K562 (cell line): ENCODE measurements at regions not wholly inside any gene's neighbourhood (a gene's known extent, or its start where the extent isn't known, plus 50 kb on each side); places are given as distances from the start of the nearest gene placed in this dataset.

ENCODE experiments used
- CTBP1 ChIP-seq: fragments of 450-650 bp; IDR thresholded peaks from 2 replicates; pipeline ENCODE4 v1.6.1; 2016; ENCODE audit warnings: borderline replicate concordance
- DACH1 ChIP-seq: fragments of 450-650 bp; IDR thresholded peaks from 2 replicates; pipeline ENCODE4 v1.6.1; 2018; ENCODE audit not compliant: partially characterized antibody
- DMBX1 ChIP-seq: fragments of 250-450 bp; sonication (Bioruptor Pico); IDR thresholded peaks from 2 replicates; pipeline ENCODE4 v1.8.0; 2022; ENCODE audit warnings: inconsistent platforms, mild to moderate bottlenecking, moderate library complexity, borderline replicate concordance
- E2F1 ChIP-seq: sonication (generic); formaldehyde crosslinking; IDR thresholded peaks from 2 replicates; pipeline ENCODE4 v1.8.1; 2023; ENCODE audit warnings: mild to moderate bottlenecking, missing genetic modification reagents, moderate library complexity
- GTF2A2 ChIP-seq: IDR thresholded peaks from 2 replicates; pipeline ENCODE4 v1.6.1; 2016; ENCODE audit warnings: mild to moderate bottlenecking, missing genetic modification characterization, missing compliant biosample characterization
- HDAC2 ChIP-seq: fragments of 450-650 bp; IDR thresholded peaks from 2 replicates; pipeline ENCODE4 v1.6.1; 2016; ENCODE audit warnings: mild to moderate bottlenecking
- JUN ChIP-seq, 2 experiments: sonication (generic) in 1 of 2; formaldehyde crosslinking in 1 of 2; IDR thresholded peaks; 2 replicates each; pipeline versions ENCODE4 v1.6.1 to v1.8.0; 2012 to 2022; ENCODE audit warnings: borderline replicate concordance in 2 of 2, mild to moderate bottlenecking in 2 of 2, improper control_type of control experiment in 1 of 2, low read depth in 1 of 2, low read length in 1 of 2, missing genetic modification reagents in 1 of 2
- KLF6 ChIP-seq: fragments of 250-450 bp; sonication (Bioruptor Pico); IDR thresholded peaks from 2 replicates; pipeline ENCODE4 v1.4.0; 2020; ENCODE audit warnings: mild to moderate bottlenecking, moderate library complexity, borderline replicate concordance
- L3MBTL2 ChIP-seq: fragments of 450-650 bp; IDR thresholded peaks from 2 replicates; pipeline ENCODE4 v1.6.1; 2016; ENCODE audit warnings: mild to moderate bottlenecking, moderate library complexity
- LEF1 ChIP-seq: fragments of 450-650 bp; IDR thresholded peaks from 2 replicates; pipeline ENCODE4 v1.6.1; 2016; ENCODE audit warnings: mild to moderate bottlenecking
- MECOM ChIP-seq: fragments of 250-450 bp; sonication (Bioruptor Pico); IDR thresholded peaks from 2 replicates; pipeline ENCODE4 v1.8.0; 2022; ENCODE audit warnings: inconsistent platforms
- NR2C1 ChIP-seq, 2 experiments: fragments of 450-650 bp; IDR thresholded peaks; 2 replicates each; pipeline ENCODE4 v1.6.1; 2017; ENCODE audit warnings: mild to moderate bottlenecking in 2 of 2, antibody characterized with exemption in 1 of 2, inconsistent platforms in 1 of 2, missing compliant biosample characterization in 1 of 2, missing genetic modification characterization in 1 of 2
- NR2C2 ChIP-seq, 2 experiments: fragments of 200-800 bp in 1 of 2; sonication (Bioruptor generic) in 1 of 2; sonication (generic) in 1 of 2; formaldehyde crosslinking in 1 of 2; IDR thresholded peaks; 2 replicates each; pipeline versions ENCODE4 v1.6.1 to v1.8.0; 2016 to 2022; ENCODE audit warnings: mild to moderate bottlenecking in 1 of 2, missing compliant biosample characterization in 1 of 2, missing genetic modification characterization in 1 of 2, missing genetic modification reagents in 1 of 2
- NR4A1 ChIP-seq, 2 experiments: fragments of 250-450 bp in 1 of 2; fragments of 450-650 bp in 1 of 2; sonication (Bioruptor Pico) in 1 of 2; IDR thresholded peaks; 2 replicates each; pipeline versions ENCODE4 v1.4.0 to v1.6.1; 2016 to 2020; ENCODE audit warnings: mild to moderate bottlenecking in 2 of 2, missing compliant biosample characterization in 1 of 2, missing genetic modification characterization in 1 of 2, moderate library complexity in 1 of 2
- RBM34 ChIP-seq: fragments of 200-400 bp; formaldehyde crosslinking; IDR thresholded peaks from 2 replicates; pipeline ENCODE4 v1.6.1; 2018; ENCODE audit warnings: low read length, borderline replicate concordance; ENCODE audit not compliant: insufficient read depth
- RFX1 ChIP-seq: fragments of 450-650 bp; IDR thresholded peaks from 2 replicates; pipeline ENCODE4 v1.6.1; 2016; ENCODE audit warnings: mild to moderate bottlenecking, moderate library complexity
- SETDB1 ChIP-seq: IDR thresholded peaks from one replicate; pipeline ENCODE4 v1.6.1; 2012; ENCODE audit warnings: low read length, control low read depth, inconsistent platforms
- SMARCA4 ChIP-seq: fragments of 450-650 bp; IDR thresholded peaks from 2 replicates; pipeline ENCODE4 v1.6.1; 2016
- ZC3H4 ChIP-seq: sonication (generic); formaldehyde crosslinking; IDR thresholded peaks from 2 replicates; pipeline ENCODE4 v1.9.0; 2021; ENCODE audit warnings: missing genetic modification reagents, borderline replicate concordance
- ZFP1 ChIP-seq: fragments of 450-650 bp; formaldehyde crosslinking; IDR thresholded peaks from 2 replicates; pipeline ENCODE4 v1.4.0; 2020; ENCODE audit warnings: mild to moderate bottlenecking, mixed read lengths
- ZNF184 ChIP-seq: sonication (generic); formaldehyde crosslinking; IDR thresholded peaks from 2 replicates; pipeline ENCODE4 v1.5.0; 2020; ENCODE audit warnings: missing genetic modification reagents
- ZNF512 ChIP-seq: IDR thresholded peaks from 2 replicates; pipeline ENCODE4 v1.6.1; 2016; ENCODE audit warnings: missing genetic modification characterization, missing compliant biosample characterization
- ZNF584 ChIP-seq: fragments of 200-800 bp; sonication (Bioruptor generic); IDR thresholded peaks from 2 replicates; pipeline ENCODE4 v1.6.1; 2016; ENCODE audit warnings: low read depth, mild to moderate bottlenecking, missing genetic modification characterization, missing compliant biosample characterization
- ZNF79 ChIP-seq: fragments of 250-450 bp; sonication (Bioruptor Pico); IDR thresholded peaks from 2 replicates; pipeline ENCODE4 v1.4.0; 2020; ENCODE audit warnings: low read depth, mild to moderate bottlenecking, moderate library complexity
- TF ChIP-seq, protein P1 (sequence below): fragments of 450-650 bp; IDR thresholded peaks from 2 replicates; pipeline ENCODE4 v1.6.1; 2016

- TF ChIP-seq ZNF512 (tag) (no peak), JUN (IDR thresholded peaks at IDR 0.05; ENCODE audit: borderline replicate concordance, low read depth, low read length) (peak; percentile 65; the same call in 1 of the 2 replicates), JUN (CRISPR knock-in tag; IDR thresholded peaks at IDR 0.05; ENCODE audit: borderline replicate concordance) (no peak), RBM34 (no peak), NR2C2 (CRISPR knock-in tag; IDR thresholded peaks at IDR 0.05) (no peak), NR2C2 (tag; IDR thresholded peaks at IDR 0.05) (peak; percentile 64), L3MBTL2 (peak; percentile 66), ZNF584 (CRISPR knock-in tag) (peak; percentile 71; the same call in 1 of the 2 replicates), HDAC2 (no peak), KLF6 (peak; percentile 69; the same call in 1 of the 2 replicates), DMBX1 (CRISPR knock-in tag) (peak; percentile 92; the same call in 1 of the 2 replicates), SETDB1 (no peak), GTF2A2 (tag) (peak; percentile 51; the same call in 1 of the 2 replicates), ZC3H4 (no peak), NR2C1 (IDR thresholded peaks at IDR 0.05) (no peak), NR2C1 (tag; IDR thresholded peaks at IDR 0.05) (peak; percentile 63), MECOM (CRISPR knock-in tag) (peak; percentile 76; the same call in 1 of the 2 replicates), DACH1 (no peak), ZFP1 (CRISPR knock-in tag) (no peak), ZNF184 (no peak), RFX1 (no peak), CTBP1 (peak; percentile 72), SMARCA4 (peak; percentile 69), ZNF79 (CRISPR knock-in tag) (peak; percentile 72; the same call in 1 of the 2 replicates), E2F1 (no peak), LEF1 (peak; percentile 44; the same call in 1 of the 2 replicates), NR4A1 (CRISPR knock-in tag; IDR thresholded peaks at IDR 0.05) (no peak), NR4A1 (tag; IDR thresholded peaks at IDR 0.05) (0 out of 2 replicates have a peak, but pooled peaks have one; percentile 70)
- TF ChIP-seq, protein P1, sequence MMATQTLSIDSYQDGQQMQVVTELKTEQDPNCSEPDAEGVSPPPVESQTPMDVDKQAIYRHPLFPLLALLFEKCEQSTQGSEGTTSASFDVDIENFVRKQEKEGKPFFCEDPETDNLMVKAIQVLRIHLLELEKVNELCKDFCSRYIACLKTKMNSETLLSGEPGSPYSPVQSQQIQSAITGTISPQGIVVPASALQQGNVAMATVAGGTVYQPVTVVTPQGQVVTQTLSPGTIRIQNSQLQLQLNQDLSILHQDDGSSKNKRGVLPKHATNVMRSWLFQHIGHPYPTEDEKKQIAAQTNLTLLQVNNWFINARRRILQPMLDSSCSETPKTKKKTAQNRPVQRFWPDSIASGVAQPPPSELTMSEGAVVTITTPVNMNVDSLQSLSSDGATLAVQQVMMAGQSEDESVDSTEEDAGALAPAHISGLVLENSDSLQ = peak; percentile 29; the same call in 1 of the 2 replicates
Measured at GRCh38 chr6:14796974-14797762, 448.7 kb upstream of the JARID2 start (continued).
